Esophagus muscularis mucosa (tissue), 4 donors: ENCODE measurements at regions not wholly inside any gene's neighbourhood (a gene's known extent, or its start where the extent isn't known, plus 50 kb on each side); places are given as distances from the start of the nearest gene placed in this dataset.

Source experiments
- CTCF ChIP-seq, 3 experiments: fragments of 200-600 bp in 2 of 3; fragments of 450-650 bp in 1 of 3; sonication (generic) in 2 of 3; IDR thresholded peaks; one replicate each; pipeline ENCODE4 v1.5.1; 2017 to 2019; ENCODE audit warnings: antibody characterized with exemption in 3 of 3, mild to moderate bottlenecking in 2 of 3, moderate library complexity in 1 of 3
- EP300 ChIP-seq: sonication (generic); formaldehyde crosslinking; IDR thresholded peaks from one replicate; pipeline ENCODE4 v1.6.1; 2017; ENCODE audit warnings: antibody characterized with exemption
- POLR2A ChIP-seq: fragments of 450-650 bp; IDR thresholded peaks from one replicate; pipeline ENCODE4 v1.6.1; 2017; ENCODE audit warnings: antibody characterized with exemption, moderate library complexity, mild to moderate bottlenecking, low read depth
- POLR2AphosphoS5 ChIP-seq, 2 donors: sonication (generic); formaldehyde crosslinking; IDR thresholded peaks; one replicate each; pipeline ENCODE4 v1.6.1; 2017; ENCODE audit warnings: antibody characterized with exemption in 2 of 2

- TF ChIP-seq CTCF (IDR thresholded peaks at IDR 0.05): no peak
- TF ChIP-seq POLR2AphosphoS5 (IDR thresholded peaks at IDR 0.05): no peak
- no peak for TF ChIP-seq POLR2A
- no peak for TF ChIP-seq EP300
Observed at GRCh38 chr2:84197901-84198300, 261.2 kb downstream of the SUCLG1 start.
